GM18498 (cell line): ENCODE measurements at regions not wholly inside any gene's neighbourhood (a gene's known extent, or its start where the extent isn't known, plus 50 kb on each side); places are given as distances from the start of the nearest gene placed in this dataset.

Source experiments
- ATAC-seq: cut with Tn5 transposase; IDR thresholded peaks from one replicate; pipeline ENCODE4 v1.9.1; 2021; ENCODE audit warnings: mild to moderate bottlenecking, moderate library complexity; ENCODE audit not compliant: unreplicated experiment

DNA sequence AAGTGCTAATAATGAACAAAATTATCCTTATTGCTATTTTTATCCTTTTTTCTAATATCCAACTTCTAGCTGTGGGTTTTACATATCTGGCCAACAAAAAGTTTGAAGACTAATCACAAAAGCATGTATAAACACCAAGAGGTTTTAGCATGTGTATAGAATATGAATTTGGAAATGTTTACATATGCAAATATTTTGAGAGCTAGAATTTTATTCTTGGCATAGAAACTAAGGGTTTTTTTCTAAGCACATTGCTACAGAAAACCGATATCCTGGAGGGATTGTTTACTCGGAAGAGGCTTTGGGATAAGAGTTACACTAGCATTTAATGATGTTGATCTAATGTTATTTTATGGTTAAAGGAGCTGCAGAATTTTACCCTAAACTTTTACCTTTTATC is 392.1 kb downstream of the EFNB2 start:
- ATAC-seq = no peak

DNA sequence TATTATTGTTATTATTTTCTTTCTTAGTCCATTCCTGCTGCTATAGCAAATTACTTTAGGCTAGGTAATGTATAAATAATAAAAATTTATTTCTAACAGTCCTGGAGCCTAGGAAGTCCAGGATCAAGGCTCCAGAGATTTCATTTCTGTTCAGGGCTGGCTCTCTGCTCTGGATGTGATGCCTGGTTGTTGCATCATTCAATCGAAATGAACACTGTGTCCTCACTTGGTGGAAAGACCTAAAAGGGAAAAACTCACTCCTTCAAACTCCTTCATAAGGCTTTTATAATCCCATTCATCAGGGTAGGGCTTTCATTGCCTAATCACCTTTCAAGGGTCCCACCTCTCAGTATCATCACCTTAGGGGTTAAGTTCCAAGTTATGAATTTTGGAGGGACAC is 395.0 kb downstream of the EFNB2 start:
- no peak for ATAC-seq

DNA sequence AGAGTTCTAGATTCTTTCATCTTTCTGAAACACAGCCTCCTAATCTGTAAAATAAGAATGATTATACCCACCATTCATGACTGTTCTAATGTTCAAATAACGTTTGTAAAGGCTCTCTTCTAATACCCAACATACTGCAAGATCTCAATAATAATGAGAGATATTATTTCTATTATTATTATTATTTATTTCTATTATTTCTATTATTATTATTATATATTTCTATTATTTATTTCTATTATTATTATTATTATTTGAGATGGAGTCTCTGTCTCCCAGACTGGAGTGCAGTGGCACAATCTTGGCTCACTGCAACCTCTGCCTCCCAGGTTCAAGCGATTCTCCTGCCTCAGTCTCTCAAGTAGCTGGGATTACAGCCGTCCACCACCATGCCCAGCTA is 395.5 kb downstream of the EFNB2 start:
- ATAC-seq = no peak

DNA sequence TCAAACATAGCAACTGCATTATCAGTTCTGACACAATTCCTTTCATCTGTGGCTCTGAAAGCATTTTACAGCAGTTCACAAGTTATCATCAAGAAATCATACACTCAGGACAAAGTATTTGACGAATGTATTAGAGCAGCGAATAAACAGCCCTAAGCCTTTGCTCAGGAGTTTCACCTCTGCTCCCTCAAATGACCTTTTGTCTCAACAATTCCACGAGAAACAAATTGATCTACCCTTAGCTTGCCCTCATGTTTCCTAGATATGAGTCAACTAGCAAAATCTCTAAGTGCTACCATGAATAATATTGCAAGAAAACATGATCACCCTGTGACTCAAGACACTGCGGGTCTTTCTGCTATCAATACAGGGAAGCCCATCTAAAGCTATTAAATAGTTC is 396.1 kb downstream of the EFNB2 start:
- ATAC-seq = no peak

DNA sequence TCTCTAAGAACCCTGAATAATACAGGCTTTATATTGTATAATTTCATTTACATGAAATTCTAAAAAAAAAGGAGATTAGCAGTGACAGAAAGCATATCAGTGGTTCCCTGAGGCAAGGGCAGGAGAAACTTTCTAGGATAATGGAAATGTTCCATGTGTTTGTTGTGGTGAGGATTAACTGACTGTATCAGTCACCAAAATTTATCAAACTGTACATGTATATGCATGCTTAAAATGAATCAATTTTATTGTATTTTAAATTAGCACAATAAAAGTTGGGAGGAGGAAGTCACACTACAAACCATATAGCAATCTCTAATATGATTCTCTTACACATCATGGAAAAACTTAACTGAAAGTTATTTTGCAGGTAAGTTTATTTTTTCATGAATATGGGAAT is 396.8 kb downstream of the EFNB2 start:
- no peak for ATAC-seq

DNA sequence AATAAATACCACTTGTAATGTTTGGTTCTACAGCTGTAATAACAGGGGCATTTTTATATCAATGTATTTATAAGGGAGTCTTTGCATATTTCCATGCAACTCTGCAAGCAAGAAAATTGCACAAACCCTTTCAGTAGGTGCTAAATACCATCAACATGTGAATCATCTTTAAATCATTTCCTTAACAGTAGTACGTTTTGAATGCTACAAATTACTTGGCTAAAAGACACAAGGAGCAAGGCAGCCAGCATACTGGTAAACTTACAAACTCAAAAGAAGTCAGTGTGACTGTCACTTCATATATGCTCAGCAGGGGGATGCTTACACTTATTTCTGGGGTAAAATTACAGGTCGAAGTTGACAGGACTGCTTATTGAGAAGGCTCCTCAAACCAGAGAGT is 402.4 kb downstream of the EFNB2 start:
- no peak for ATAC-seq

DNA sequence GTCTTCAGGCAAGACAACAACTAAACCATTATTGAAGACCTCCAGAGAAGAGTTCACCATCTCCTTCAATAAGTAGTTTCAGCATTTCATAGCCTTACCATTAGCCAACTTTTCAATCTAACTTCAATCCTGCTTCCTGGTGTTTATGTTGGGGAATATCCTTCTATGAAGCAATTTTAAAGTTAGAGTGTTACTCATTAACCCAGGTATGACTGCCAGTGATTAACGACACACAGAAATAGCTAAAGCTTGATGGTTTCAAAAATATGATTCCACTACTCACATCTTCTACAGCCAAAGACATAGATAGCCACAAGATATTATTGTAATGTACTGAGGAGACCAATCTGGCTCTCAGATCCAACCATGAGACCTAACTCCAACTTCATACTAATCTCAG is 403.2 kb downstream of the EFNB2 start:
- no peak for ATAC-seq

DNA sequence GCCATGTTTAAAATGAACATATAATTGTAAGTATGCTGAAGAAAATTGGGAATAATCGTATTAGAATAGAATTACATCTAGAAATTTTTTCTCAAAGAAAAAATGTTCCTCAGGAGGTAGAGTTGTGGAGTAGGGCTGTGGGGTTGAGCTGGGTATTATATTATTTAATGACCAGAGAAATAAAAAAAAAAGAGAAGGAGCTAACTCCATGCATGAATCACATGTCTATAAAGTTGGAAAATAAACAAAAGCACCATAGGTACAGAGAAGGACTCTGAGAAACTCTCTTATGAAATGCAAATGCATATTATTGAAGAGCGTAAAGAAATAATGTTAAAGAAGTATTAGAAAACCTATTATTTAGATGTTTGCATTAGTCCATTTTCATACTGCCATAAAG is 405.5 kb downstream of the EFNB2 start:
- ATAC-seq = no peak

DNA sequence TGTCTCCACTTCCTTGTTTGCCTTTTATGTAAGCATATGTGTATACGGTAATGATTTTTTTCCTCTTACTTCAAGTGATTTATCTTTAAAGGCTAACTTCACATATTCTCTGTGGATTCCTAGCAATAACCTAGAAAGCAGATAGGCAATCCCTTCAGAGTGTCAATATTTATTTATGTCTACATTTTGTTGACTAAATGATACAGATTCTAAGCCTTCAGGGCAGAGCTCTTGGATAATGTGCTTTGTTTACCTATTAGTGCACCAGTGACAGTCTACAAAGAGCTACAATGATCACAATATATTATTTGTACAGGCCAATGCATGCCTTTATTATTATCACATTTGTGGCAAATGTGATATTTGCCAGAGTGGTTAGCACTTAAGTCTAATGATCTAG is 406.2 kb downstream of the EFNB2 start:
- no peak for ATAC-seq

DNA sequence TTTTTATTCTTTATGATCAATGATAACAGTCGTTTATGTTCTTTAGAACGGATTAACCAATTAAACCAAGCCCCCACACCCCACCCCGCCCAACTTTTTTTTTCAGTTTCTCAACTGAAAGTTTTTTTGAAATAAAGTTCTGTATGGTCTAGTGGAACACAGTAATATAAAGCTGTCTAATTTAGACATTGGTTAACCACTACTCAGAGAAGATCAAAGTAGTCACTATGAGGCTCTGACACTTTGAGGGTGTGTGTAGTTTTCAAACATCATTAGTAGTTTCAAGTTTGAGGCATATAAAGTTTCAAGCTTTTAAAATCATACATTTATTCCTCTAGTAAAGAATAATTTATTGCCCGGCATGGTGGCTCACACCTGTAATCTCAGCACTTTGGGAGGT is 413.2 kb downstream of the EFNB2 start:
- ATAC-seq = no peak

DNA sequence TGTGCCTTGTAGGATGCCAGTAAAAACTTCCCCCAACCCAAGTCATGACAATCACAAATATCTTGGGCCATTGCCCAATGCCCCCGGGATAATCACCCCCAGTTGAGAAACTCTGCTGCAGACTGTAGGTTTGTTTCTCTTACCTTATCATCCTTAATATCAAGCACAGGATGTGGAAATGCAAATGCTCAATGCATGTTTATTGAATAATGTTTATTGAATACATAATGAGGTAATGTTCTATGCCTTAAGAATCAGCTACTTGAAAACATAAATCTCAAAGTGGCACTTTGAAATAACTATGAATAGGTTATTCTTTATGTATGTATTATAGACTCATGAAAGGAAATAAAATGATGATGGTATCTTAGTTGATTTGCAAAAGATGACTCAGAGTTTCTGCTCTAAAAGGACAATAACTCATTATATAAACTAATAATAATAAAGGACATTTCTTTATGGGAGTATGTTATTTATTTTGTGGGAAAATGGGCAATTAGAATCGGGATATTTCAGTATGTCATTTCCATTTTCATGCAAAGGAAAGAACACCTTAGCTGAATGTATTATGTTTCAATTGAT is 414.2 kb downstream of the EFNB2 start:
- ATAC-seq = no peak

DNA sequence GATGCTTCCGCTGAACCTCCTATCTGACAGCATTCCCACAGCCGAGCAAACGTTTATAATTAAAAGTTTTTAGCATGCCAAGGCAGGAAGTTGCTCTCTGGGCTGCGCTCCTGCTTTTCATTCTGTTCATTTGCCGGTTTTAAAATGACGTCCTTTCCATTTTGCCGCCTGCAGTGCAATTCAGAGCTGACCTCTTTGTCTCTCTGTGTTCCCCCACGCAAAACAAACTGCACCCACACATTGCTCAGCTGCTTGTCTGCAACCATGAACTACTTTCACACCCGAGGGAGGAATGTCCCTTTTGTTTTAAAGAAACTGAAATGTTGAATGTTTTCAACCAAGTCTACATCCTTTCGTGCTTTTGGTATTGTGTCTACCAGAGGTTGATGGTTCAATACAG is 416.5 kb downstream of the EFNB2 start:
- ATAC-seq = no peak

DNA sequence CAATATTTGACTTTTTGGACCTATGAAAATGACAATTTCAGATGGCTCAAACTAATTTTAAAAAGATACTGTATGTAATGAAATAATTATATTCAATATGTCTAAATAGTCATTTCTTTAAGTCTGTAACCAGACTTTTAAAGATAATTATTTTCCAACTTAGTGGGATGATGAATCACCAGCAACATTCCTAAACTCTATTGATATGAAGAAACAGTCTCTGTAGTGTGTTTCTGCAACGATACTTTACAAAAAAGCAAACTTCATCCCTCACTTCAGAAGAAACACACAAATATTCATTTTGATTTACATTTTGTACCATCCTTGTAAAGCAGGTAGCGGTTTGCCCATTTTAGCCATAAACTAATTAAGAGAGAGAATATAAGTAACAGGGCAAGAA is 417.4 kb downstream of the EFNB2 start:
- ATAC-seq = no peak

DNA sequence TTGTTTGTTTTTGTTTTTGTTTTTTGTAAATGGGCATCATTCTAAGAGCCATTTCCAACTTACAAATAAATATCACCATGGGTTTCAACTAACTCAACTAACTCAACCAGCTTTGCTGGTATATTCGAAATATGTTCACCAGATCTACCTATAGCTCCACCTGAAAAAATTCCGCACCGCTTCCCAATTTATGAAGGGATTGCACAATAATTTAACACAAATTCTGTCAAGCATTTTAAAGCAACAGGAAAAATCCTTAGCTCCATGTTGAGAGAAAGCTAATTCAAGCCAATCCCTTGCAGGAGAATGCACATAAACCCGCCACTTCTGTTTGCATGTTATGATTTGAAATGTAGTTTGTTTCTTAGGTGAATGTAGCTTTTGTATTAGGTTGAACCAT is 417.8 kb downstream of the EFNB2 start:
- no peak for ATAC-seq

DNA sequence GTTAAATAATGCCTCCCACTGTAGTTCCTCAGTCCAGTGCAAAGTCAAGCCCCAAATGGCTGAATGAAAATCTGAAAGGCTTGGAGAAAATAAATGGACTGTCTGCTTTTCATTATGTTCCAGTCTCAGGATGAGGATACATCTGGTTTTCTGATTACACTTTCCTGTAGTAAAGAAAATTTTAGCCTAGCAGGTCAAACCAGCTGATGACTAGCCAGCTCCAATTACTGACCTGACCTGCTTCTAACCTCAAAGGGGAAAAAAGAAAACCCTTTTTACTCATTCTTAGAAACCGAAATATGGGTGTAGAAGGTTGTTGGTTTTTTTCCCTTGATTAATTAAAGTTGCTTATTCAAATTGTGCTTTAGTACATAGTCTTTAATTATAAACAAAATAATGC is 418.4 kb downstream of the EFNB2 start:
- ATAC-seq = no peak

DNA sequence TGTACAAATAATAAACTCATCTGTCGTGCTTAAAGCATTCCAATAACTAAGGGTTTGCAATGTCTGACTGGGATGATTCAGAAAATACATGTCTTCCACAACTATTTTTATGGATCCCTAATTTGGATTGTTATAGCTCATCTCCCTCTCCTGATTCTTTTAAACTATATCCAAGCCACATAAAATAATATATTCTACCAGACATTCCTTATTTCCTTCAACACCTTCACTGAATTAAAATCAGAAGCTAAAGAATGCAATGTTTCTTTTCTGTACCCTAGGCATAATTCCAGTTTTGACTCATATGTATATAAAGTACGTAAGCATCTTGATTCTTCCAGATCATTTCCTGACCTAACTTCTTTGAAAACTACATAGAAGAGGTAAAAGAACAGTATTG is 420.4 kb downstream of the EFNB2 start:
- no peak for ATAC-seq

DNA sequence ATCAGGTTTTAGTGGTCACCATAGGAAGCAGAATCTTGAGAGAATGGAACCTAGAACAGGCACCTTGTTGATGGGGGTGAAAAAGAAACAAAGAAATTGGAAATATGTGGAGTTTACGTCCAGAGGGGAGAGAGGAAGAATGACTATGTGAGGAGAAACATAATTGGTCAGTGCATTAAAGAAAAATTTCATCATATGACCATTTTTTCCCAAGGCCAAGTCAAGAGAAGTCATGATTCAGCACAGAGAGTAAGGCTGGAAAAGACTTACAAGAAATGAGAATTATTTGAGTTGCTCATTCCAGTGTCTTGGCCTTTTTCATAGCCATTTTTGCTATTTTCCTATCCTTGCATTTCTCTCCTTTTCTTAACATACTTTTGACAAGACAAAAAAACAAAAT is 421.7 kb downstream of the EFNB2 start:
- ATAC-seq = no peak

DNA sequence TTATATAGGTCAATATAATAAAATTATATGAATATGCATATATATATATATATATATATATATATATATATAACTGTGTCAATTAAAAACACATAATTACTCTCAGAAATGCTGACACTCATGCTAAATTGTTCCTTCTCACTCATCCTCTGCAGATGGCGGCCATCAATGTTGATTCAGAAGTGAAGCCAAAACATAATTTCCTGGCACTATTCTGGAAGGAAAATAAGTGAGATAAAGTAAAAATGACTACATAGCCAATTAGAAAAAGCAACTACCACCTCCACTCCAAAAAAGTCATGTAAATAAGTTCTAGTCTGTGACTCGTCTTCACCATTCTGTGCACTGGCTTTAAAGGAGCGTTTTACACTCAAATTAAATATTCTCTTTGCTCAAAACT is 423.3 kb downstream of the EFNB2 start:
- no peak for ATAC-seq

DNA sequence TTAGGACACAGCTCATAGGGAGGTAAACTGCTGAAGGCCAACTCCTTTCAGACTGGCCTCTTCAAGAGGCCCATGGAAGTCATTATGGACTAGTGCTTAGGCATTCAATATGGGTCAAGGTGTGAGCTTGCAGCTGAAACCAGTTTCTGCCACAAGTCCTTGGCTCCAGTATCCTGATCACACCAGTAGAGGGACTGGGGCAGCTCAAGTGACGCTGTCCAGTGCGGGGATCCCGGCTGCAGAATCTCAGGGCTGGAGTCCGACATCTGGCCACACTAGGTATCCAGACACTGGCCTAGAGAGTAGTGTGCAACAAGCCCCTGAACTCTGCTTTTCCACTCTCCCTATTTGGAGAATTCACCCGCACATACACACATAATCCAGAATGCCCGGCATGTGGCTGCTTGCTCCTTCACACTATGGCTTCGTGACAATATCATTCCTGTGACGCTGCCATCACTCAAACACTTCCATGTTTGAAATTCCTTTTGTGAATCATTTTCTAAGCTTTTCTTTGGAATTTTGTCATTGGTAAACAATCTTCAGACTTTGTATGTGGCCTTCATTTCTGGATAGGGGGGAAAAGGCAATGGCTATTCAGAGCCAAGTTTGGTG is 425.1 kb downstream of the EFNB2 start:
- no peak for ATAC-seq

DNA sequence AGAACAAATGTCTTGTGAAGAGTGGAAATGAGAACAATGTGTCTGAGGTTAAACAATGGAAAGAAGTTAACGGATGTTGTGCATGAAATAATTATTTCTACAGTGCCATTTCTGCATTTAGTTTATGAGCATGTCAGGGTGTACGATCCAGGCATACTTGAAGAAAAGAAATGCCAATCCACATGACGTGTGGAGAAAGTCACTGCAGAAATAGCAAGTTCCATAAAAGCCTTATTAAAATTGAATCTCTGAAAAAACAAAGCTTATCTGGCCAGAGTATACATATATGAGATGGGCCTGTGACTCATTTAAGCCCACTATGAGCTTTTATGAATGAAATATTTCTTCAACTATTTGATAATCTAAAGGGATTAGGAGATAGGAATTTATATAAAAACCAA is 426.1 kb downstream of the EFNB2 start:
- ATAC-seq = no peak

DNA sequence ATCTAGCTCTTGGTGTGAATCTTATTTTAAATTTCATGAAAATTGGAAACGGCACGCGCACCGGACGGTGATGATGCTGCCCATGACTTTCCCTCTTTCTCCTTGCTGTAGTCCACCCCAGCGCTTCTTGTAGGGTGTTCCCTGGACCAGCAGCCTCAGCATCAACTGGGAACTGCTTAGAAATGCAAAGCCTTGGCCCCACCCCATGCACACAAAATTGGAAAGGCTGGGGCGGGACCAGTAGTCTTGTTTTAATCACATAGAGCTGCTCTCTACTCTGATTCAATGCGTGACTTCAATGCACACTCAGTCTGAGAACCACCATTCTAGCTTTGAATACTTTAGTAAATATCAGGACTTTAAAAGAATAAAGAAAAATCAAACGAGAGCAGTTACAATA is 427.1 kb downstream of the EFNB2 start:
- ATAC-seq = no peak

DNA sequence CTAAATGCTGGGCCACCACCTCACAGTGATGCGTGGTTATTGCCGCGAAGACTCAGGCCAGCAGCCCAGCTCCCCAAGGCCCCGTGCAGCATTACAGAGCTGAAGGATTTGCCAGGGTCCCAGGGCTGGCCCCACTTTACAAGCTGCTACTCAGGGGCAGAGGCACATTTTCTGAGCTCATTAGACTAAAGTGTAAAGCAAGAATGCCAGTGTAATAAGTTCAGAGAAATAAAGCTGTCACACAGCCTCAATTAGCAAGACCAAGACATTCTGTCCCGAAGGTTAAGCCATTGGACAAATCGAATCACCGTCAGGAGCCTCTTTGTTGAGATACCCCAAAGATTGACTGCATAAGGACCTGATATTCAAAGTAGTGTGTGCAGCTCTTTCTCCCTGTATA is 428.4 kb downstream of the EFNB2 start:
- ATAC-seq = no peak

DNA sequence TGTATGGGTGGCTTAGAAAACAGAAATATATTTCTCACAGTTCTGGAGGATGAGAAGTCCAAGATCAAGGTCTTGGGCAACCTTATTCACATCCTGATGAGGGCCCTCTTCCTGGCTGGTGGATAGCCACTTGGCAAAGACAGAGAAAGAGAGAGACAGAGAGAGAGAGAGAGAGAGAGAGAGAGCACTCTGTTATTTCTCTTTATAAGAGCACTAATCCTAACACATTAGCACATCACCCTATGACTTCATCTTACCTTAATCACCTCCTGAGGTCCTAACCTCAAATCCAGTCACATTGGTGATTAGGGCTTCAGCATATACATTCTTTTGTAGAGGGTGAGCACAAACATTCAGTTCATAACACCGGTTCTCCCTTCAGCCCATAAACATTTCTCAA is 430.3 kb downstream of the EFNB2 start:
- no peak for ATAC-seq
